Ovary (tissue), 3 donors: ENCODE measurements at regions not wholly inside any gene's neighbourhood (a gene's known extent, or its start where the extent isn't known, plus 50 kb on each side); places are given as distances from the start of the nearest gene placed in this dataset.

Source experiments
- EP300 ChIP-seq: sonication (generic); formaldehyde crosslinking; IDR thresholded peaks from one replicate; pipeline ENCODE4 v1.6.1; 2017; ENCODE audit warnings: antibody characterized with exemption
- POLR2A ChIP-seq: fragments of 450-650 bp; IDR thresholded peaks from one replicate; pipeline ENCODE4 v1.6.1; 2017; ENCODE audit warnings: antibody characterized with exemption, mild to moderate bottlenecking, moderate library complexity
- TF ChIP-seq, protein P1 (sequence below), 3 donors: fragments of 450-650 bp in 2 of 3; fragments of 200-600 bp in 1 of 3; IDR thresholded peaks; one replicate each; pipeline versions ENCODE4 v1.5.1 to v1.8.0; 2016 to 2022; ENCODE audit warnings: antibody characterized with exemption in 3 of 3, mild to moderate bottlenecking in 1 of 3
- donor health status: DM: no; HTN: no; CAD: no.

DNA sequence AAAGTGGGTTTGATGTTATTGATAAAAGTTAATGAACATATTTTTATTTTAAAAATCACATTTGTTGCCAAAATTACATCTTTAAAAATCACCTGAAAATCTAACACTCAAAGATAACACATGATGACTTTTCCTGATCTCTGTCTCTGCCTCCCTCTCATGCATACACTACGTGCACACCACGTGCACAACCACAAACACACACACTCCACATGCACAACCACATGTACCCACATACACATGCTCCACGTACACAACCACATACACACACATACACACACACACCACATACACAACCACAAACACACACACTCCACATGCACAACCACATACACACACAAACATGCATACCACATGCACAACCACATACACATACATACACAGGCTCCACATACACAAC is 61.8 kb upstream of the TMEM132C start:
- TF ChIP-seq, protein P1, sequence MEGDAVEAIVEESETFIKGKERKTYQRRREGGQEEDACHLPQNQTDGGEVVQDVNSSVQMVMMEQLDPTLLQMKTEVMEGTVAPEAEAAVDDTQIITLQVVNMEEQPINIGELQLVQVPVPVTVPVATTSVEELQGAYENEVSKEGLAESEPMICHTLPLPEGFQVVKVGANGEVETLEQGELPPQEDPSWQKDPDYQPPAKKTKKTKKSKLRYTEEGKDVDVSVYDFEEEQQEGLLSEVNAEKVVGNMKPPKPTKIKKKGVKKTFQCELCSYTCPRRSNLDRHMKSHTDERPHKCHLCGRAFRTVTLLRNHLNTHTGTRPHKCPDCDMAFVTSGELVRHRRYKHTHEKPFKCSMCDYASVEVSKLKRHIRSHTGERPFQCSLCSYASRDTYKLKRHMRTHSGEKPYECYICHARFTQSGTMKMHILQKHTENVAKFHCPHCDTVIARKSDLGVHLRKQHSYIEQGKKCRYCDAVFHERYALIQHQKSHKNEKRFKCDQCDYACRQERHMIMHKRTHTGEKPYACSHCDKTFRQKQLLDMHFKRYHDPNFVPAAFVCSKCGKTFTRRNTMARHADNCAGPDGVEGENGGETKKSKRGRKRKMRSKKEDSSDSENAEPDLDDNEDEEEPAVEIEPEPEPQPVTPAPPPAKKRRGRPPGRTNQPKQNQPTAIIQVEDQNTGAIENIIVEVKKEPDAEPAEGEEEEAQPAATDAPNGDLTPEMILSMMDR (IDR thresholded peaks at IDR 0.05), result no peak
- TF ChIP-seq POLR2A (no peak), EP300 (no peak)
